HEK293 (cell line): ENCODE measurements at regions not wholly inside any gene's neighbourhood (a gene's known extent, or its start where the extent isn't known, plus 50 kb on each side); places are given as distances from the start of the nearest gene placed in this dataset.

Experiments
- CTCF ChIA-PET: fragments of 350-600 bp; formaldehyde crosslinking; extraction: SDS; loops from one replicate; lab custom pipeline; 2021; ENCODE audit warnings: antibody characterized with exemption; lab: Yijun Ruan, JAX
- POLR2A ChIA-PET: fragments of 300-600 bp; formaldehyde crosslinking; extraction: SDS; loops from one replicate; lab custom pipeline; 2020; ENCODE audit warnings: antibody characterized with exemption, inconsistent platforms; lab: Yijun Ruan, JAX
- H3K27ac ChIP-seq: fragments of 200-500 bp; sonication (Bioruptor generic); 2 replicates; pipeline ENCODE4 v1.5.1; 2014; ENCODE audit warnings: low read depth, low read length, control low read depth, inconsistent platforms; ENCODE audit errors: extremely low read depth
- H3K36me3 ChIP-seq, 2 experiments: fragments of 200-500 bp in 1 of 2; sonication (Bioruptor generic) in 1 of 2; 1 replicate in 1 of 2; 2 replicates in 1 of 2; pipeline ENCODE4 v1.5.1; 2014 to 2017; ENCODE audit warnings: inconsistent platforms in 2 of 2, low read length in 2 of 2; ENCODE audit not compliant: control insufficient read depth in 2 of 2, insufficient read depth in 1 of 2
- H3K4me1 ChIP-seq: fragments of 200-500 bp; sonication (Bioruptor generic); 2 replicates; pipeline ENCODE4 v1.5.1; 2014; ENCODE audit warnings: mild to moderate bottlenecking, low read length, inconsistent platforms; ENCODE audit not compliant: control insufficient read depth, insufficient read depth
- H3K4me3 ChIP-seq: 2 replicates; pipeline ENCODE4 v1.5.1; 2011; ENCODE audit warnings: low read depth, mild to moderate bottlenecking, control low read depth, low read length, moderate library complexity
- H3K9me3 ChIP-seq: fragments of 200-500 bp; sonication (Bioruptor generic); 2 replicates; pipeline ENCODE4 v1.5.1; 2014; ENCODE audit warnings: low read depth, low read length, inconsistent platforms; ENCODE audit not compliant: control insufficient read depth, insufficient read depth
- BCL11A ChIP-seq: fragments of 450-650 bp; formaldehyde crosslinking; IDR thresholded peaks from 2 replicates; pipeline ENCODE4 v1.5.1; 2016; ENCODE audit warnings: low read depth, missing biosample characterization, missing genetic modification characterization
- HOXD13 ChIP-seq: sonication (generic); formaldehyde crosslinking; IDR thresholded peaks from 2 replicates; pipeline ENCODE4 v1.8.0; 2022; ENCODE audit warnings: missing genetic modification reagents, borderline replicate concordance
- SP7 ChIP-seq: fragments of 450-650 bp; formaldehyde crosslinking; IDR thresholded peaks from 2 replicates; pipeline ENCODE4 v1.5.1; 2016; ENCODE audit warnings: missing biosample characterization, missing genetic modification characterization
- ZNF174 ChIP-seq: fragments of 450-650 bp; formaldehyde crosslinking; IDR thresholded peaks from 2 replicates; pipeline ENCODE4 v1.5.0; 2017; ENCODE audit warnings: missing biosample characterization, mild to moderate bottlenecking, missing genetic modification characterization
- ZNF302 ChIP-seq: fragments of 450-650 bp; formaldehyde crosslinking; IDR thresholded peaks from 2 replicates; pipeline ENCODE4 v1.5.1; 2016; ENCODE audit warnings: missing biosample characterization, missing genetic modification characterization, low read depth
- ZNF324 ChIP-seq: fragments of 450-650 bp; formaldehyde crosslinking; IDR thresholded peaks from 2 replicates; pipeline ENCODE4 v1.5.1; 2016; ENCODE audit warnings: missing biosample characterization, missing genetic modification characterization
- ZNF521 ChIP-seq: fragments of 450-650 bp; formaldehyde crosslinking; IDR thresholded peaks from 2 replicates; pipeline ENCODE4 v1.5.1; 2017; ENCODE audit warnings: missing biosample characterization, mild to moderate bottlenecking, missing genetic modification characterization
- ZNF548 ChIP-seq: fragments of 450-650 bp; formaldehyde crosslinking; IDR thresholded peaks from 2 replicates; pipeline ENCODE4 v1.5.1; 2016; ENCODE audit warnings: missing biosample characterization, missing genetic modification characterization
- ZNF561 ChIP-seq: fragments of 450-650 bp; IDR thresholded peaks from 2 replicates; pipeline ENCODE4 v1.5.1; 2018; ENCODE audit warnings: missing biosample characterization, missing genetic modification characterization, borderline replicate concordance
- ZNF629 ChIP-seq: fragments of 450-650 bp; formaldehyde crosslinking; IDR thresholded peaks from 2 replicates; pipeline ENCODE4 v1.5.1; 2017; ENCODE audit warnings: missing biosample characterization, missing genetic modification characterization
- ZNF701 ChIP-seq: fragments of 450-650 bp; formaldehyde crosslinking; IDR thresholded peaks from 2 replicates; pipeline ENCODE4 v1.5.1; 2016; ENCODE audit warnings: missing biosample characterization, missing genetic modification characterization
- TF ChIP-seq, protein P1 (sequence below): sonication (generic); formaldehyde crosslinking; IDR thresholded peaks from 2 replicates; pipeline ENCODE4 v1.8.1; 2022; ENCODE audit warnings: mild to moderate bottlenecking, moderate library complexity, missing genetic modification reagents
- TF ChIP-seq, protein P2 (sequence below): fragments of 450-650 bp; formaldehyde crosslinking; IDR thresholded peaks from 2 replicates; pipeline ENCODE4 v1.5.1; 2017; ENCODE audit warnings: missing biosample characterization, missing genetic modification characterization
- TF ChIP-seq, protein P3 (sequence below): fragments of 450-650 bp; formaldehyde crosslinking; IDR thresholded peaks from 2 replicates; pipeline ENCODE4 v1.5.1; 2016; ENCODE audit warnings: missing biosample characterization, missing genetic modification characterization
- TF ChIP-seq, protein P4 (sequence below): fragments of 450-650 bp; formaldehyde crosslinking; IDR thresholded peaks from 2 replicates; pipeline ENCODE4 v1.5.1; 2016; ENCODE audit warnings: missing biosample characterization, missing genetic modification characterization
- TF ChIP-seq, protein P5 (sequence below): fragments of 450-650 bp; formaldehyde crosslinking; IDR thresholded peaks from 2 replicates; pipeline ENCODE4 v1.5.1; 2017; ENCODE audit warnings: missing biosample characterization, missing genetic modification characterization
- TF ChIP-seq, protein P6 (sequence below): fragments of 450-650 bp; formaldehyde crosslinking; IDR thresholded peaks from 2 replicates; pipeline ENCODE4 v1.5.1; 2017; ENCODE audit warnings: missing biosample characterization, missing genetic modification characterization
- TF ChIP-seq, protein P7 (sequence below): IDR thresholded peaks from 2 replicates; pipeline ENCODE4 v1.6.1; 2011; ENCODE audit warnings: mild to moderate bottlenecking, low read depth, low read length, borderline replicate concordance
- TF ChIP-seq, protein P8 (sequence below): fragments of 450-650 bp; formaldehyde crosslinking; IDR thresholded peaks from 2 replicates; pipeline ENCODE4 v1.5.1; 2016; ENCODE audit warnings: missing biosample characterization, missing genetic modification characterization, borderline replicate concordance

DNA sequence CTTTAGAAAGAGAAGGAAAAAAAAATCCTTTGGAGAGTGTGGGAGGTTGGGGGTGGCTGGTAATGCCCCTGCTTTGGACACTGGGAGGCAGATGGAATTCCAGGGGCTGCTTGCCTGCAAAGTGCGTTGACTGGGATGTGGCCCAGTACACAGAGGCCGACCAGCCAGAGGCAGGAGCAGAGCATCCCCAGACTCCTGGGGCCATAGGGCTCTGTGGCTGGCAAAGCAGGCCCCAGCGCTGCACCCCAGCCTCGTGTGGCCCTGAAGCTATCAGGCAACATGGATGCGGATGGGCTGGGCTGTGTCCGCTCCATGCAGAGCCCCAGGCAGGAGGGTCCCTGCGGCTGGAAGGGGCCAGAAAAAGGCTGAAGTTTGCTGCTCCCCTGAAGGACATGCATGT is 361.6 kb upstream of the FZD8 start (continued):
- TF ChIP-seq, protein P1, sequence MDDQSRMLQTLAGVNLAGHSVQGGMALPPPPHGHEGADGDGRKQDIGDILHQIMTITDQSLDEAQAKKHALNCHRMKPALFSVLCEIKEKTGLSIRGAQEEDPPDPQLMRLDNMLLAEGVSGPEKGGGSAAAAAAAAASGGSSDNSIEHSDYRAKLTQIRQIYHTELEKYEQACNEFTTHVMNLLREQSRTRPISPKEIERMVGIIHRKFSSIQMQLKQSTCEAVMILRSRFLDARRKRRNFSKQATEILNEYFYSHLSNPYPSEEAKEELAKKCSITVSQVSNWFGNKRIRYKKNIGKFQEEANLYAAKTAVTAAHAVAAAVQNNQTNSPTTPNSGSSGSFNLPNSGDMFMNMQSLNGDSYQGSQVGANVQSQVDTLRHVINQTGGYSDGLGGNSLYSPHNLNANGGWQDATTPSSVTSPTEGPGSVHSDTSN, result no peak
- TF ChIP-seq HOXD13 (CRISPR knock-in tag) (no peak), ZNF629 (tag by site-specific recombination) (no peak), ZNF302 (tag by site-specific recombination) (no peak), ZNF521 (tag by site-specific recombination) (no peak)
- TF ChIP-seq, protein P2, sequence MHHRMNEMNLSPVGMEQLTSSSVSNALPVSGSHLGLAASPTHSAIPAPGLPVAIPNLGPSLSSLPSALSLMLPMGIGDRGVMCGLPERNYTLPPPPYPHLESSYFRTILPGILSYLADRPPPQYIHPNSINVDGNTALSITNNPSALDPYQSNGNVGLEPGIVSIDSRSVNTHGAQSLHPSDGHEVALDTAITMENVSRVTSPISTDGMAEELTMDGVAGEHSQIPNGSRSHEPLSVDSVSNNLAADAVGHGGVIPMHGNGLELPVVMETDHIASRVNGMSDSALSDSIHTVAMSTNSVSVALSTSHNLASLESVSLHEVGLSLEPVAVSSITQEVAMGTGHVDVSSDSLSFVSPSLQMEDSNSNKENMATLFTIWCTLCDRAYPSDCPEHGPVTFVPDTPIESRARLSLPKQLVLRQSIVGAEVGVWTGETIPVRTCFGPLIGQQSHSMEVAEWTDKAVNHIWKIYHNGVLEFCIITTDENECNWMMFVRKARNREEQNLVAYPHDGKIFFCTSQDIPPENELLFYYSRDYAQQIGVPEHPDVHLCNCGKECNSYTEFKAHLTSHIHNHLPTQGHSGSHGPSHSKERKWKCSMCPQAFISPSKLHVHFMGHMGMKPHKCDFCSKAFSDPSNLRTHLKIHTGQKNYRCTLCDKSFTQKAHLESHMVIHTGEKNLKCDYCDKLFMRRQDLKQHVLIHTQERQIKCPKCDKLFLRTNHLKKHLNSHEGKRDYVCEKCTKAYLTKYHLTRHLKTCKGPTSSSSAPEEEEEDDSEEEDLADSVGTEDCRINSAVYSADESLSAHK (tag by site-specific recombination), result no peak
- TF ChIP-seq, protein P3, sequence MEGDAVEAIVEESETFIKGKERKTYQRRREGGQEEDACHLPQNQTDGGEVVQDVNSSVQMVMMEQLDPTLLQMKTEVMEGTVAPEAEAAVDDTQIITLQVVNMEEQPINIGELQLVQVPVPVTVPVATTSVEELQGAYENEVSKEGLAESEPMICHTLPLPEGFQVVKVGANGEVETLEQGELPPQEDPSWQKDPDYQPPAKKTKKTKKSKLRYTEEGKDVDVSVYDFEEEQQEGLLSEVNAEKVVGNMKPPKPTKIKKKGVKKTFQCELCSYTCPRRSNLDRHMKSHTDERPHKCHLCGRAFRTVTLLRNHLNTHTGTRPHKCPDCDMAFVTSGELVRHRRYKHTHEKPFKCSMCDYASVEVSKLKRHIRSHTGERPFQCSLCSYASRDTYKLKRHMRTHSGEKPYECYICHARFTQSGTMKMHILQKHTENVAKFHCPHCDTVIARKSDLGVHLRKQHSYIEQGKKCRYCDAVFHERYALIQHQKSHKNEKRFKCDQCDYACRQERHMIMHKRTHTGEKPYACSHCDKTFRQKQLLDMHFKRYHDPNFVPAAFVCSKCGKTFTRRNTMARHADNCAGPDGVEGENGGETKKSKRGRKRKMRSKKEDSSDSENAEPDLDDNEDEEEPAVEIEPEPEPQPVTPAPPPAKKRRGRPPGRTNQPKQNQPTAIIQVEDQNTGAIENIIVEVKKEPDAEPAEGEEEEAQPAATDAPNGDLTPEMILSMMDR (tag by site-specific recombination), result no peak
- TF ChIP-seq, protein P4, sequence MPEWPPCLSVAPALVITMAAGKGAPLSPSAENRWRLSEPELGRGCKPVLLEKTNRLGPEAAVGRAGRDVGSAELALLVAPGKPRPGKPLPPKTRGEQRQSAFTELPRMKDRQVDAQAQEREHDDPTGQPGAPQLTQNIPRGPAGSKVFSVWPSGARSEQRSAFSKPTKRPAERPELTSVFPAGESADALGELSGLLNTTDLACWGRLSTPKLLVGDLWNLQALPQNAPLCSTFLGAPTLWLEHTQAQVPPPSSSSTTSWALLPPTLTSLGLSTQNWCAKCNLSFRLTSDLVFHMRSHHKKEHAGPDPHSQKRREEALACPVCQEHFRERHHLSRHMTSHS (tag by site-specific recombination), result no peak
- TF ChIP-seq, protein P5, sequence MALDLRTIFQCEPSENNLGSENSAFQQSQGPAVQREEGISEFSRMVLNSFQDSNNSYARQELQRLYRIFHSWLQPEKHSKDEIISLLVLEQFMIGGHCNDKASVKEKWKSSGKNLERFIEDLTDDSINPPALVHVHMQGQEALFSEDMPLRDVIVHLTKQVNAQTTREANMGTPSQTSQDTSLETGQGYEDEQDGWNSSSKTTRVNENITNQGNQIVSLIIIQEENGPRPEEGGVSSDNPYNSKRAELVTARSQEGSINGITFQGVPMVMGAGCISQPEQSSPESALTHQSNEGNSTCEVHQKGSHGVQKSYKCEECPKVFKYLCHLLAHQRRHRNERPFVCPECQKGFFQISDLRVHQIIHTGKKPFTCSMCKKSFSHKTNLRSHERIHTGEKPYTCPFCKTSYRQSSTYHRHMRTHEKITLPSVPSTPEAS (tag by site-specific recombination), result no peak
- TF ChIP-seq, protein P6, sequence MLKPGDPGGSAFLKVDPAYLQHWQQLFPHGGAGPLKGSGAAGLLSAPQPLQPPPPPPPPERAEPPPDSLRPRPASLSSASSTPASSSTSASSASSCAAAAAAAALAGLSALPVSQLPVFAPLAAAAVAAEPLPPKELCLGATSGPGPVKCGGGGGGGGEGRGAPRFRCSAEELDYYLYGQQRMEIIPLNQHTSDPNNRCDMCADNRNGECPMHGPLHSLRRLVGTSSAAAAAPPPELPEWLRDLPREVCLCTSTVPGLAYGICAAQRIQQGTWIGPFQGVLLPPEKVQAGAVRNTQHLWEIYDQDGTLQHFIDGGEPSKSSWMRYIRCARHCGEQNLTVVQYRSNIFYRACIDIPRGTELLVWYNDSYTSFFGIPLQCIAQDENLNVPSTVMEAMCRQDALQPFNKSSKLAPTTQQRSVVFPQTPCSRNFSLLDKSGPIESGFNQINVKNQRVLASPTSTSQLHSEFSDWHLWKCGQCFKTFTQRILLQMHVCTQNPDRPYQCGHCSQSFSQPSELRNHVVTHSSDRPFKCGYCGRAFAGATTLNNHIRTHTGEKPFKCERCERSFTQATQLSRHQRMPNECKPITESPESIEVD (tag by site-specific recombination), result no peak

DNA sequence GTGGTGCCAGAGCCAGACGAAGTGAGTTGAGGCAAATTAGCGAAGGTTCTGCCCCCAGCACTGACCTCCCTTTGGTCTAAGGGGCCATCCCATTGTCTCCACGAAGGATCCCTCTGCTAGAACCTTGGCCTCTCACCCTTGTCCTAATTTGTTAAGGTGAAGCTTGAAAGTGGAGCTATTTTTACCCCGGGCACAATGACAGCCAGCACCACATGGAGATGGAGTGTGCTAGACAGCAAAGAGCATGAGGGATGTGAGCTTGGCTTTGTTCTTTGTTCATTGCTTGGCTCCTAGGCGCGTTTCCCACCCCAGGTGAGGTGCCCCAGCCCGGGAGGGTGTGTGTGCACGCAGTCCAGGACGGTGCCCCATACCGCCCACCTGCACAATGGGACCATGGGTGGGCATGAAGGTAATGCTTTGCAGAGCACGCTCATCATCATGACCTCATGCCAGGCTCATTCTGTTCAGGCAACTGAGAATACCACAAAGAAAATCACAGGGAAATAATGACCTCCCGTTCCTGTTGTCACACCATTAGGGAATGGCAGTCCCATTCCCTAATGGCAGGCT is 361.0 kb upstream of the FZD8 start:
- ChIA-PET POLR2A (no interaction called here), CTCF (interaction anchor here (0.6 kb wide), 1 partner anchor 862 kb away, joined by 3 read pairs; no protein-coding TSS in a partner anchor)
- Histone ChIP-seq H3K4me1 (no peaks in the 10 kb centered on the region), H3K4me3 (no peak overlapping the region), H3K9me3 (no peaks in the 10 kb centered on the region), H3K27ac (no peak overlapping the region), H3K36me3 (no peaks in the 10 kb centered on the region)
- TF ChIP-seq ZNF701 (no peak), ZNF561 (no peak), ZNF548 (tag by site-specific recombination) (no peak), ZNF174 (tag by site-specific recombination) (no peak), SP7 (no peak), ZNF324 (tag by site-specific recombination) (no peak), BCL11A (no peak)
- TF ChIP-seq, protein P7, sequence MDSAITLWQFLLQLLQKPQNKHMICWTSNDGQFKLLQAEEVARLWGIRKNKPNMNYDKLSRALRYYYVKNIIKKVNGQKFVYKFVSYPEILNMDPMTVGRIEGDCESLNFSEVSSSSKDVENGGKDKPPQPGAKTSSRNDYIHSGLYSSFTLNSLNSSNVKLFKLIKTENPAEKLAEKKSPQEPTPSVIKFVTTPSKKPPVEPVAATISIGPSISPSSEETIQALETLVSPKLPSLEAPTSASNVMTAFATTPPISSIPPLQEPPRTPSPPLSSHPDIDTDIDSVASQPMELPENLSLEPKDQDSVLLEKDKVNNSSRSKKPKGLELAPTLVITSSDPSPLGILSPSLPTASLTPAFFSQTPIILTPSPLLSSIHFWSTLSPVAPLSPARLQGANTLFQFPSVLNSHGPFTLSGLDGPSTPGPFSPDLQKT, result no peak
- TF ChIP-seq, protein P8, sequence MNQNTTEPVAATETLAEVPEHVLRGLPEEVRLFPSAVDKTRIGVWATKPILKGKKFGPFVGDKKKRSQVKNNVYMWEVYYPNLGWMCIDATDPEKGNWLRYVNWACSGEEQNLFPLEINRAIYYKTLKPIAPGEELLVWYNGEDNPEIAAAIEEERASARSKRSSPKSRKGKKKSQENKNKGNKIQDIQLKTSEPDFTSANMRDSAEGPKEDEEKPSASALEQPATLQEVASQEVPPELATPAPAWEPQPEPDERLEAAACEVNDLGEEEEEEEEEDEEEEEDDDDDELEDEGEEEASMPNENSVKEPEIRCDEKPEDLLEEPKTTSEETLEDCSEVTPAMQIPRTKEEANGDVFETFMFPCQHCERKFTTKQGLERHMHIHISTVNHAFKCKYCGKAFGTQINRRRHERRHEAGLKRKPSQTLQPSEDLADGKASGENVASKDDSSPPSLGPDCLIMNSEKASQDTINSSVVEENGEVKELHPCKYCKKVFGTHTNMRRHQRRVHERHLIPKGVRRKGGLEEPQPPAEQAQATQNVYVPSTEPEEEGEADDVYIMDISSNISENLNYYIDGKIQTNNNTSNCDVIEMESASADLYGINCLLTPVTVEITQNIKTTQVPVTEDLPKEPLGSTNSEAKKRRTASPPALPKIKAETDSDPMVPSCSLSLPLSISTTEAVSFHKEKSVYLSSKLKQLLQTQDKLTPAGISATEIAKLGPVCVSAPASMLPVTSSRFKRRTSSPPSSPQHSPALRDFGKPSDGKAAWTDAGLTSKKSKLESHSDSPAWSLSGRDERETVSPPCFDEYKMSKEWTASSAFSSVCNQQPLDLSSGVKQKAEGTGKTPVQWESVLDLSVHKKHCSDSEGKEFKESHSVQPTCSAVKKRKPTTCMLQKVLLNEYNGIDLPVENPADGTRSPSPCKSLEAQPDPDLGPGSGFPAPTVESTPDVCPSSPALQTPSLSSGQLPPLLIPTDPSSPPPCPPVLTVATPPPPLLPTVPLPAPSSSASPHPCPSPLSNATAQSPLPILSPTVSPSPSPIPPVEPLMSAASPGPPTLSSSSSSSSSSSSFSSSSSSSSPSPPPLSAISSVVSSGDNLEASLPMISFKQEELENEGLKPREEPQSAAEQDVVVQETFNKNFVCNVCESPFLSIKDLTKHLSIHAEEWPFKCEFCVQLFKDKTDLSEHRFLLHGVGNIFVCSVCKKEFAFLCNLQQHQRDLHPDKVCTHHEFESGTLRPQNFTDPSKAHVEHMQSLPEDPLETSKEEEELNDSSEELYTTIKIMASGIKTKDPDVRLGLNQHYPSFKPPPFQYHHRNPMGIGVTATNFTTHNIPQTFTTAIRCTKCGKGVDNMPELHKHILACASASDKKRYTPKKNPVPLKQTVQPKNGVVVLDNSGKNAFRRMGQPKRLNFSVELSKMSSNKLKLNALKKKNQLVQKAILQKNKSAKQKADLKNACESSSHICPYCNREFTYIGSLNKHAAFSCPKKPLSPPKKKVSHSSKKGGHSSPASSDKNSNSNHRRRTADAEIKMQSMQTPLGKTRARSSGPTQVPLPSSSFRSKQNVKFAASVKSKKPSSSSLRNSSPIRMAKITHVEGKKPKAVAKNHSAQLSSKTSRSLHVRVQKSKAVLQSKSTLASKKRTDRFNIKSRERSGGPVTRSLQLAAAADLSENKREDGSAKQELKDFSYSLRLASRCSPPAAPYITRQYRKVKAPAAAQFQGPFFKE (tag by site-specific recombination), result no peak
